ENCODE measurements at regions not wholly inside any gene's neighbourhood (a gene's known extent, or its start where the extent isn't known, plus 50 kb on each side); places are given as distances from the start of the nearest gene placed in this dataset.

DNA sequence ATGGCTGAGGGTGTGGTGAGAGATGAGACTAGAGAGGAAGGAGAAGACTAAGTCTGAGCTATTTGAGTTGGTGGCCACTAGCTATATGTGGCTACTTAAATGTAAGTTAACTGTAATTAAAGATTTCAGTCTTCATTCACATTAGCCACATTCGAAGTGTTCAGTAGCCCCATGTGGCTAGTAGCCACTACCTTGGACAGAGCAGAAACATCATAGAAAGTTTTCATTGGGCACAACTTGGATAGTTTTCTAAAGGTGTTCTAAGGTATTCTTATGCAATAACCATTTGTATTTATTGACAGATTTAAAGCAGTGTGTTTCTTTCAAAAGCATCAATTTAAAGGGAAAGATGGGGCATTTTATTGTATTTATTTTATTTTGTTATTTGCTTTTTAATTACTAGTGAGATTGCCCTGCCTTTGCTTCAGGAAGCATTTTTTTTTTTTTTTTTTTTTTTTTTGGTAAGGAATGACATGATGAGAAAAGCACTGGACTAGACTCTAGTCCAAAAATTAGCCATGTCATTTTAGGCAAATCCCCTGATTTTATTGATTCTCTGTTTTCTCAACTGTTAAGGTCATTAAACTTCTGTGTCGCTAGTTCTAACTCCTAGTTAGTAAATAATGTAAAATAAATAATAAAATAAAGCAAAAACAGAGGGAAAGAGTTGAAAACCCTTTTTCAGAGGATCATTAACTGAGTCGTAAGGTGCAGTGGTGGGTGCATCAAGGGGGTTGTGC is 153.0 kb upstream of the ROBO2 start:
- no peak overlapping the region for H3K27ac Mint-ChIP-seq
- H3K36me3 Mint-ChIP-seq: no peaks in the 10 kb centered on the region
- TF ChIP-seq CTCF (IDR thresholded peaks at IDR 0.05; ENCODE audit: unreplicated experiment): no peak
- H3K4me1 Mint-ChIP-seq: peaks cover 12% of the 10 kb centered on the region
- H3K27me3 Mint-ChIP-seq (ENCODE audit: low read depth): no peaks in the 10 kb centered on the region
- no peaks in the 10 kb centered on the region for H3K9me3 Mint-ChIP-seq
- no peak overlapping the region for H3K4me3 Mint-ChIP-seq
- DNase-seq (ENCODE audit: low spot score in 2 of 2, unreplicated experiment in 2 of 2): no peak

- Mint-ChIP-seq H3K27ac (no peak overlapping the region), H3K27me3 (ENCODE audit: low read depth) (no peaks in the 10 kb centered on the region), H3K4me1 (peaks cover 9% of the 10 kb centered on the region), H3K36me3 (no peaks in the 10 kb centered on the region), H3K4me3 (no peak overlapping the region), H3K9me3 (no peaks in the 10 kb centered on the region)
- DNase-seq (ENCODE audit: low spot score in 2 of 2, unreplicated experiment in 2 of 2): no peak
- no peak for TF ChIP-seq CTCF (IDR thresholded peaks at IDR 0.05; ENCODE audit: unreplicated experiment)
These were observed 151.0 kb upstream of the ROBO2 start for GRCh38 chr3:76888856-76889255.

DNA sequence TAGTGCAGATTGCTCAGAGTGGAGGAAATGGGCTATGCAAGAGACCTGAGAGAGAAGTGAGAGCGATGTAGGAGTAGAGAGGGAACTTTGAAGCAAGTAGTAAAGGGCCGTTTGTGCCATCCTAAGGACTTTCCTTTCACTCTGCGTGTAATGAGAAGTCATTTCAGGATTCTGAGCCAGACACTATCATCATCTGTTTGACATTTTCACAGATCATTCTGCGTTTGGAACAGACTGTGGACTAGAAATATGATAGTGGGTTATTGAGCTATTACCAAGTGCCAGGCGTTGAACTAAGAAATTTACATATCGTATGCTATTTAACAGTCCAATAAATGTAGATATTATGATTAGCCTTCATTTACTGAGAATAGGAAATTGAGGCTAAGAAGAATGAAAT is 150.0 kb upstream of the ROBO2 start:
- TF ChIP-seq CTCF (IDR thresholded peaks at IDR 0.05; ENCODE audit: unreplicated experiment): no peak
- H3K9me3 Mint-ChIP-seq: no peaks in the 10 kb centered on the region
- no peak overlapping the region for H3K27ac Mint-ChIP-seq
- DNase-seq (ENCODE audit: low spot score in 2 of 2, unreplicated experiment in 2 of 2): no peak
- no peaks in the 10 kb centered on the region for H3K27me3 Mint-ChIP-seq (ENCODE audit: low read depth)
- H3K4me1 Mint-ChIP-seq: peaks cover 10% of the 10 kb centered on the region
- no peak overlapping the region for H3K4me3 Mint-ChIP-seq
- no peaks in the 10 kb centered on the region for H3K36me3 Mint-ChIP-seq

DNA sequence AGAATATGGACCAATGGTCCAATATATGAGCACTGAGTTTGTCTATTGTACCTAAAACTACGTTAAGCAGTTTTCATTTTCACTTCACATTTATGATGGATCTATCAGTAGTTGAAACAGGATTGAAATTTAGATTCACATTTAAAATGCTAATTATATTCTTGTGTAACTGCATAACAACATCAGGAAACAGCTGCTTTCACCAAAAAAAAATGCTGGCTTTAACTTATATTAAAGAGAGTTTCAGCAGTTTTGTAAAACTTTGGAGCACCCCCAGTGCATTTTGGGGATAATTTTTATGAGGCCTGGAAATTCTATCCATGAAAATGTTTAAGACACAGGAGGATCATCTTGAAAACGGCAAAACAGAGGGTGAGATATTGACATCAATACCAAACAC is 142.8 kb upstream of the ROBO2 start:
- peaks cover 16% of the 10 kb centered on the region for H3K4me1 Mint-ChIP-seq
- peaks cover 6% of the 10 kb centered on the region for H3K9me3 Mint-ChIP-seq
- TF ChIP-seq CTCF (IDR thresholded peaks at IDR 0.05; ENCODE audit: unreplicated experiment): no peak
- H3K36me3 Mint-ChIP-seq: no peaks in the 10 kb centered on the region
- no peak overlapping the region for H3K27ac Mint-ChIP-seq
- no peak for DNase-seq (ENCODE audit: low spot score in 2 of 2, unreplicated experiment in 2 of 2)
- H3K4me3 Mint-ChIP-seq: no peak overlapping the region
- H3K27me3 Mint-ChIP-seq (ENCODE audit: low read depth): no peaks in the 10 kb centered on the region

GRCh38 chr3:76900596-76900995 is 139.3 kb upstream of the ROBO2 start:
- TF ChIP-seq CTCF (IDR thresholded peaks at IDR 0.05; ENCODE audit: unreplicated experiment): no peak
- Mint-ChIP-seq H3K36me3 (peaks cover 2% of the 10 kb centered on the region), H3K4me1 (peaks cover 7% of the 10 kb centered on the region), H3K9me3 (peaks cover 20% of the 10 kb centered on the region), H3K4me3 (no peak overlapping the region), H3K27me3 (ENCODE audit: low read depth) (no peaks in the 10 kb centered on the region), H3K27ac (peak overlapping the region; percentile 14)
- no peak for DNase-seq (ENCODE audit: low spot score in 2 of 2, unreplicated experiment in 2 of 2)
